ENCODE measurements at regions not wholly inside any gene's neighbourhood (a gene's known extent, or its start where the extent isn't known, plus 50 kb on each side); places are given as distances from the start of the nearest gene placed in this dataset.
"Not testable (repeated sequence)": the region's sequence is repeated elsewhere in the genome, so short reads cannot be mapped to it uniquely, and the experiment has no call there.

DNA sequence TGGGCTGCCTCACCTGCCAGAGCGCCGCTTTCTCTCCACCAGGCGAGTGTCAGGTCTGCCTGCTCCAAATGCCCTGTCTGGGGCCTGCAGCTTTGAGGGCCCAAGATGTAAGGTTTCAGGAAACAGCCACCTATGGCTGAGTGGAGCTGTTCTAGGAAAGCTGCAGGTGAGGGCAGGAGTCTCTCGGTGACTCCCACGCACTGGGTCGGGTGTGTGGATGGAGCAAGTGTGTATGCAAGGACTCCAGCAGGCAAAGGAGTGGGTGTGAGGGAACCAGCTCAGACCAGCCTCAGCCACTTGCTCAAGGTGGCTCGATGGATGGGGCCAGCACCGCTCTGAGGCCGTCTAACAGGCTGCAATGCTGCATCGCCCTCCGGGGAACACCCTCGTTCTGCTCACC lies 123.7 kb downstream of the LIMS4 start:
- H3K9me3 ChIP-seq; H3K36me3 ChIP-seq (ENCODE audit: control insufficient read depth, insufficient read depth, low read length); H3K27ac Mint-ChIP-seq (ENCODE audit: unreplicated experiment); POLR2A ChIA-PET; H3K27me3 Mint-ChIP-seq (ENCODE audit: insufficient read depth, unreplicated experiment); H3K4me1 Mint-ChIP-seq (ENCODE audit: low read depth, unreplicated experiment); H3K27me3 ChIP-seq (replicated peaks; ENCODE audit: control insufficient read depth, insufficient read depth, low read length); H3K9me3 Mint-ChIP-seq (ENCODE audit: unreplicated experiment); H3K4me1 ChIP-seq; intact Hi-C loops (cut with micrococcal nuclease; ENCODE audit: unreplicated experiment); H3K4me3 ChIP-seq (ENCODE audit: low read depth, low read length); BruUV-seq (replicated peaks); CTCF ChIA-PET; H3K4me3 Mint-ChIP-seq (ENCODE audit: unreplicated experiment); H3K36me3 Mint-ChIP-seq (ENCODE audit: insufficient read depth, unreplicated experiment): not testable (repeated sequence)
- DNase-seq, result peak in 1 of 2 experiments; percentile 52

DNA sequence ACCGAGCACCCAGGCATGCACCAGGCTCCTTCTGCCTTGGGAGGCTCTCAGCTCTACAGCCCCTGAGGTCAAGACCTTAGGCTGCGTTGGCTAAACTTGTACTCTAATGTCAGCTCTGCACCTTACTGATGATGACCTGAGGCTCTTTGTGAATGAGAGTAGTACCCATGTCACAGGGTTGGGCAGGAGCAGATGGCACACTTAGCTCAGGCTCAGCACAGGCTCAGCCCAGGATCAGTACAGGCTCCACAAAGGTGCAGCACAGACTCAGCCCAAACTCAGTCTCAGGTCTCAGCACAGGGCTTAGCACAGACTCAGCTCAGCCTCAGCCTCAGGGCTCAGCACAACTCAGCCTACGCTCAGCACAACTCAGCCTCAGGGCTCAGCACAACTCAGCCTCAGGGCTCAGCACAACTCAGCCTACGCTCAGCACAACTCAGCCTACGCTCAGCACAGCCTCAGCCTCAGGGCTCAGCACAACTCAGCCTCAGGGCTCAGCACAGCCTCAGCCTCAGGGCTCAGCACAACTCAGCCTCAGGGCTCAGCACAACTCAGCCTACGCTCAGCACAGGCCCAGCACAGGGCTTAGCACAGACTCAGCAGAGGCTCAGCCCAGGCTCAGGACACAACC lies 128.1 kb downstream of the LIMS4 start:
- H3K4me3 ChIP-seq (ENCODE audit: low read depth, low read length); H3K4me3 Mint-ChIP-seq (ENCODE audit: unreplicated experiment); H3K27me3 Mint-ChIP-seq (ENCODE audit: insufficient read depth, unreplicated experiment); H3K9me3 ChIP-seq; H3K36me3 Mint-ChIP-seq (ENCODE audit: insufficient read depth, unreplicated experiment); H3K27me3 ChIP-seq (replicated peaks; ENCODE audit: control insufficient read depth, insufficient read depth, low read length); H3K27ac Mint-ChIP-seq (ENCODE audit: unreplicated experiment); intact Hi-C loops (cut with micrococcal nuclease; ENCODE audit: unreplicated experiment); H3K4me1 Mint-ChIP-seq (ENCODE audit: low read depth, unreplicated experiment); BruUV-seq (replicated peaks); H3K4me1 ChIP-seq; H3K9me3 Mint-ChIP-seq (ENCODE audit: unreplicated experiment); POLR2A ChIA-PET; CTCF ChIA-PET; H3K36me3 ChIP-seq (ENCODE audit: control insufficient read depth, insufficient read depth, low read length): not testable (repeated sequence)
- DNase-seq, result peak in 1 of 2 experiments; percentile 17

DNA sequence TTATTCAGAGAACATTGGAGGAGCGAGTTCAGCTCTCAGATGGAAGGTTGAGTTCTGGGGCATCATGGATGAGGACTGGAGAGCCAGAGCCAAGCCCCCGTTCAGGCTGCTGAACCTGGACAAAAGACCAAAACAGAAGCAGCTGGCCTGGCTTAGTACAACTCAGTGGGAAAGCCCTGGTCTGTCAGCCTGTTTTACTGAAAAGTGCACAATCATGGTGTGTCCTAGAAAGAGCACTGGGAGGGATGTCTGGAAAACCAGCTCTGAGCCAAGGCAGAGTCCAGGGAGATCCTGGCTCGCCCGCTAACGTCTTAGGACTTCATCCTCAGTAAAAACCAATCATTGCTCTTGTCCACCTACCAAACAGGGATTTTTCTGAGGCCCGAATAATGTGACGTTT lies 129.7 kb upstream of the MTLN start:
- H3K27ac Mint-ChIP-seq (ENCODE audit: unreplicated experiment); POLR2A ChIA-PET; H3K36me3 Mint-ChIP-seq (ENCODE audit: insufficient read depth, unreplicated experiment); DNase-seq; CTCF ChIA-PET; H3K4me1 Mint-ChIP-seq (ENCODE audit: low read depth, unreplicated experiment); H3K27me3 ChIP-seq (replicated peaks; ENCODE audit: control insufficient read depth, insufficient read depth, low read length); H3K9me3 Mint-ChIP-seq (ENCODE audit: unreplicated experiment); H3K4me3 Mint-ChIP-seq (ENCODE audit: unreplicated experiment); BruUV-seq (replicated peaks); H3K9me3 ChIP-seq; H3K4me1 ChIP-seq; H3K27me3 Mint-ChIP-seq (ENCODE audit: insufficient read depth, unreplicated experiment); H3K36me3 ChIP-seq (ENCODE audit: control insufficient read depth, insufficient read depth, low read length); intact Hi-C loops (cut with micrococcal nuclease; ENCODE audit: unreplicated experiment); H3K4me3 ChIP-seq (ENCODE audit: low read depth, low read length): not testable (repeated sequence)

DNA sequence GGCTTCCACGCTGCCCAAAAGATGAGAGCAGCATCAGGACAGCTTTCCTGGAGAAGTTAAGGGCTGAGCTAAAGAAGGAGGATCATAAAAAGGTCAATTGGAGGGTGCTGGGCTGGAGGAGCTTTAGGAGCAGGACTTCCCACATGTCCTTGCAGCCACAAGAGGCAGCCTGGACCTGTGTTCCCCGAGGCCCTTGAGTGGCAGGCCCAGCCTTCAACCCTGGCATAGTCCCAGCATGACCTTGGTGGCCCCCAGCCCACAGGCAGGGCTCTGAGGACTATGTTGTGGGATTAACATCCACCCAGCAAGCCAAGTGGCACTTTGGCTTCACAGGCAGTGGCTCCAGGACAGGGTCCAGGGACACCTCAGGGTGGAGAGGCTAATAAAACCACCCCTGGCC lies 126.8 kb upstream of the MTLN start:
- H3K4me1 Mint-ChIP-seq (ENCODE audit: low read depth, unreplicated experiment); H3K4me3 ChIP-seq (ENCODE audit: low read depth, low read length); H3K9me3 ChIP-seq; H3K36me3 ChIP-seq (ENCODE audit: control insufficient read depth, insufficient read depth, low read length); intact Hi-C loops (cut with micrococcal nuclease; ENCODE audit: unreplicated experiment); H3K4me3 Mint-ChIP-seq (ENCODE audit: unreplicated experiment); CTCF ChIA-PET; BruUV-seq (replicated peaks); H3K27ac Mint-ChIP-seq (ENCODE audit: unreplicated experiment); POLR2A ChIA-PET; H3K9me3 Mint-ChIP-seq (ENCODE audit: unreplicated experiment); H3K27me3 ChIP-seq (replicated peaks; ENCODE audit: control insufficient read depth, insufficient read depth, low read length); H3K27me3 Mint-ChIP-seq (ENCODE audit: insufficient read depth, unreplicated experiment); H3K4me1 ChIP-seq; DNase-seq; H3K36me3 Mint-ChIP-seq (ENCODE audit: insufficient read depth, unreplicated experiment): not testable (repeated sequence)

DNA sequence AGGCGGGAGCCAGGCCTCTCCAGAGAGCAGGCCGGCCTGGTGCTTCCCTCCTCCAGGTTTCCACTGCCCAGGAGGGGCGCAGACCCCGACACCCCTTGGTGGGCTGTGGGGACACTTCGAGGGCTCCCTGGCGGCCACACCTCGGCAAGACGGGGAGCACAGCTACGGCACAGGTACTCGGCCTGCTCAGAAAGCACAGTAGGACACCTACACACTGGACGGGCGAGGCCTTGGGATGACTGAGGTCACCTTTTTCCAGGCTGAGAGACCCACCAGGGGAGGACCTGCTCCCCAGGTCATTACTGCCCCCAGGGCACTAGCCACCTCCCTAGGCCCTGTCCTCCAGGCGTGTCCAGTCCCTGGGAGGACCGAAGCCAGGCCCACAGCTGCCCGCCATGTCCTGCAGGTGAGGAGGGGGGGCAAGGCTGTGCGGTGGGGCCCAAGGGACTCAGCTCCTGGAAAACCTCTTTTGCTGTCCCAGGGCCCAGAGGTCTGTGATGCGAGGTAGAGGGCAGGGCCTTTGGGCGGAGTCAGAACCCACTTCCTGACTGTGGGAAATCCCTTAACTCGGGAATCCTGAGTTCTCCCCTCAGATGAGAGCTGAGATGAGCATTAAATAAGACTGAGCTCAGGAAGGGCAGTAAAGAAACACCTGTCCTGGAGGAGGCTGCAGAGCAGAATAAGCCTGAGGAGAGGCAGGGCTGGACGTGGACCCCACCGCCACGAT lies 126.1 kb upstream of the MTLN start:
- H3K9me3 Mint-ChIP-seq (ENCODE audit: unreplicated experiment); H3K27me3 ChIP-seq (replicated peaks; ENCODE audit: control insufficient read depth, insufficient read depth, low read length); H3K4me1 Mint-ChIP-seq (ENCODE audit: low read depth, unreplicated experiment); H3K4me3 ChIP-seq (ENCODE audit: low read depth, low read length); H3K4me3 Mint-ChIP-seq (ENCODE audit: unreplicated experiment); intact Hi-C loops (cut with micrococcal nuclease; ENCODE audit: unreplicated experiment); CTCF ChIA-PET; H3K27me3 Mint-ChIP-seq (ENCODE audit: insufficient read depth, unreplicated experiment); H3K27ac Mint-ChIP-seq (ENCODE audit: unreplicated experiment); POLR2A ChIA-PET; H3K9me3 ChIP-seq; H3K36me3 Mint-ChIP-seq (ENCODE audit: insufficient read depth, unreplicated experiment); H3K4me1 ChIP-seq; H3K36me3 ChIP-seq (ENCODE audit: control insufficient read depth, insufficient read depth, low read length); BruUV-seq (replicated peaks): not testable (repeated sequence)
- DNase-seq, result peak in 1 of 2 experiments; percentile 40

DNA sequence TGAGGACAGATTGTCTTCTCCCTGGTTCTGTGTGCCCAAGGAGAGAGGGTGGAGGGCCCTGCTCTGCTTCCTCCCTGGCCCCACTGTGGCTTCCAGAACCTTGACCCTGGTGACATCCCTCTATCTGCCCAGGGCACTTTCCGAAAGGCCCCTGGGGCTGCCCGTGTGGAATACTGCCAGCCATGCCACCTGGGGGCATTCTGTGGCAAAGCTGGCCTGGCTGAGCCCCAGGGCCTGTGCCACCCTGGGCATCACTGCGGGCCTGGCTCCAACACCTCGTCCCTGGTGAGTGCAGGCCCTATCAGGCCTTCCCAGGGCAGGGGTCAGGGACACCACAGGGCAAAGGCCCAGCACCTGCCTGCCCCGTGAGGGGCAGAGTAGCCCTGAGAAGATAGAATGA lies 123.7 kb upstream of the MTLN start:
- H3K9me3 Mint-ChIP-seq (ENCODE audit: unreplicated experiment); H3K27me3 ChIP-seq (replicated peaks; ENCODE audit: control insufficient read depth, insufficient read depth, low read length); H3K4me3 ChIP-seq (ENCODE audit: low read depth, low read length); POLR2A ChIA-PET; H3K4me3 Mint-ChIP-seq (ENCODE audit: unreplicated experiment); intact Hi-C loops (cut with micrococcal nuclease; ENCODE audit: unreplicated experiment); H3K36me3 Mint-ChIP-seq (ENCODE audit: insufficient read depth, unreplicated experiment); H3K27me3 Mint-ChIP-seq (ENCODE audit: insufficient read depth, unreplicated experiment); CTCF ChIA-PET; DNase-seq; H3K27ac Mint-ChIP-seq (ENCODE audit: unreplicated experiment); BruUV-seq (replicated peaks); H3K4me1 ChIP-seq; H3K4me1 Mint-ChIP-seq (ENCODE audit: low read depth, unreplicated experiment); H3K9me3 ChIP-seq; H3K36me3 ChIP-seq (ENCODE audit: control insufficient read depth, insufficient read depth, low read length): not testable (repeated sequence)

DNA sequence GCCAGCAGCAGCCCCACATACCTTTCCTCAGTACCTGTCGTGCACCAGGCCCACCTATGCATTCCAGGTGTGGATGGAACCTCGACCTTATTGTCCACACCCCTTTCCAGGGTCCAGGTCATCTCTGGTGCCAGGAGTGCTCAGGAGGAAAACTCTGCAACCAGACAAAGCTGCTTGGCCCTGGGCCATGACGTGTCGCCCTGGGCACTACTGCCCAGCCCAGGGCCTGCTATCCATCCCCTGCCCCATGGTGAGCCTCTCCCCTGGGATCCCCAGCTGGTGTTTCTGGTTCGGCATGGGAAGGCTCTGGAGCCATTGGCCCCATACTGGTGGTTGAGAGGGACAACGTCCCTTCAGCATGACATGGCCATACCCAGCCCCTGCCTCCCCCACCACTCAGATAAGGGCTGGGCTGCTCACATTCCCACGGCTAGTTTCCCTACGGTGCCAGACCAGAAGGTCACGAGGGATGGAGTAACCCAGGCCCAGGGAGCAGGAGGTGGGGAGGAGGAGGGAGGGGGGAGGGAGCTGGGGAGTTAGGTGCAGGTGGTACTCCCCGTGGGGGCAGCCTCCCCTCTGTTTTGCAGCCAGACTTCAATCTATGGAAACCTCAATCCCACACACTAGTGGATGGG lies 123.2 kb upstream of the MTLN start:
- CTCF ChIA-PET; H3K4me3 Mint-ChIP-seq (ENCODE audit: unreplicated experiment); H3K27me3 Mint-ChIP-seq (ENCODE audit: insufficient read depth, unreplicated experiment); H3K9me3 Mint-ChIP-seq (ENCODE audit: unreplicated experiment); H3K36me3 ChIP-seq (ENCODE audit: control insufficient read depth, insufficient read depth, low read length); BruUV-seq (replicated peaks); DNase-seq; POLR2A ChIA-PET; H3K9me3 ChIP-seq; H3K4me1 ChIP-seq; intact Hi-C loops (cut with micrococcal nuclease; ENCODE audit: unreplicated experiment); H3K36me3 Mint-ChIP-seq (ENCODE audit: insufficient read depth, unreplicated experiment); H3K4me3 ChIP-seq (ENCODE audit: low read depth, low read length); H3K27me3 ChIP-seq (replicated peaks; ENCODE audit: control insufficient read depth, insufficient read depth, low read length); H3K4me1 Mint-ChIP-seq (ENCODE audit: low read depth, unreplicated experiment); H3K27ac Mint-ChIP-seq (ENCODE audit: unreplicated experiment): not testable (repeated sequence)
